OCI-LY3 (cell line): ENCODE measurements at regions not wholly inside any gene's neighbourhood (a gene's known extent, or its start where the extent isn't known, plus 50 kb on each side); places are given as distances from the start of the nearest gene placed in this dataset.

Experiments used
- H2AFZ ChIP-seq: fragments of 200-600, 300-600 bp; shearing (Covaris generic); 2 replicates; pipeline ENCODE4 v1.6.0; 2014; ENCODE audit warnings: antibody characterized with exemption, low read depth, low read length
- H3K27ac ChIP-seq: fragments of 200-600, 300-600 bp; sonication (generic); 2 replicates; pipeline ENCODE4 v1.5.1; 2014; ENCODE audit warnings: mild to moderate bottlenecking, low read length, moderate library complexity, mixed read lengths
- H3K27me3 ChIP-seq: fragments of 200-600, 300-600 bp; sonication (generic); 2 replicates; pipeline ENCODE4 v1.6.1; 2014; ENCODE audit warnings: low read depth, low read length, mixed read lengths
- H3K36me3 ChIP-seq: fragments of 200-600, 300-600 bp; sonication (generic); replicated peaks from 2 replicates; pipeline ENCODE3; 2014; ENCODE audit warnings: low read depth, low read length, mixed read lengths
- H3K4me1 ChIP-seq: fragments of 300-600, 200-600 bp; sonication (generic); 2 replicates; pipeline ENCODE4 v1.6.1; 2014; ENCODE audit warnings: low read length, mixed read lengths
- H3K4me2 ChIP-seq: fragments of 200-600, 300-600 bp; sonication (generic); 2 replicates; pipeline ENCODE4 v1.6.1; 2014; ENCODE audit warnings: low read length, mixed read lengths
- H3K4me3 ChIP-seq: fragments of 300-600, 200-600 bp; sonication (generic); 2 replicates; pipeline ENCODE4 v1.5.1; 2014; ENCODE audit warnings: antibody characterized with exemption, mild to moderate bottlenecking, low read length, moderate library complexity
- H3K79me2 ChIP-seq: fragments of 300-600, 200-600 bp; shearing (Covaris generic); 2 replicates; pipeline ENCODE4 v1.6.1; 2014; ENCODE audit warnings: mild to moderate bottlenecking, low read length, mixed read lengths
- H3K9ac ChIP-seq: fragments of 300-600, 200-600 bp; shearing (Covaris generic); 2 replicates; pipeline ENCODE4 v1.6.0; 2014; ENCODE audit warnings: mild to moderate bottlenecking, low read length, moderate library complexity
- H3K9me3 ChIP-seq: fragments of 200-600, 300-600 bp; shearing (Covaris generic); 2 replicates; pipeline ENCODE4 v1.6.1; 2014; ENCODE audit warnings: low read length, mixed read lengths; ENCODE audit not compliant: insufficient read depth
- H4K20me1 ChIP-seq: fragments of 200-600, 300-600 bp; sonication (generic); 2 replicates; pipeline ENCODE4 v1.6.1; 2016; ENCODE audit warnings: low read length, mixed read lengths; ENCODE audit not compliant: insufficient read depth
- EZH2phosphoT487 ChIP-seq: fragments of 200-600 bp; shearing (Covaris generic); IDR thresholded peaks from 2 replicates; pipeline ENCODE4 v1.6.1; 2018; ENCODE audit warnings: antibody characterized with exemption, mixed run types, low read depth
- TF ChIP-seq, protein P1 (sequence below): fragments of 200-600, 300-600 bp; sonication (generic); IDR thresholded peaks from 2 replicates; pipeline ENCODE4 v1.5.1; 2014; ENCODE audit warnings: antibody characterized with exemption, low read length, low read depth

DNA sequence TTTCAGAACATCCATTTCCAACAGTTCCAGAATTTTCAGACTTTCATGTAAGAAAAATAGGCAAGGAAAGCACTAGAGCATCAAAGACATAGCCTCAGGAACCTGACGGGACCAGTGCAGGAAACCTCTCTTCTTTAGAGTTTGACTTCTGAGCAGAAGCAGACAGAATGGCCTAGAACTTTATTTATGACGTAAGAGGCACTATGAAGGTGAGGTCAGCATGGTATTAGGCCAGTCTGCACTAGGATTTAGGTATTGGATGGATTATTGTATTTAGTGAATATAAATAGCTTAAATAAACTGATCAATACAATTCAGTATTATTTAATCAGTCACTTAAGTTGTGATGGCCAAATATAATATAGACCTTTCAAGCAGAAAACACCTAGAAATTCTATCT, 117.6 kb downstream of the CYRIA start:
- no peak overlapping the region for H3K9ac ChIP-seq

DNA sequence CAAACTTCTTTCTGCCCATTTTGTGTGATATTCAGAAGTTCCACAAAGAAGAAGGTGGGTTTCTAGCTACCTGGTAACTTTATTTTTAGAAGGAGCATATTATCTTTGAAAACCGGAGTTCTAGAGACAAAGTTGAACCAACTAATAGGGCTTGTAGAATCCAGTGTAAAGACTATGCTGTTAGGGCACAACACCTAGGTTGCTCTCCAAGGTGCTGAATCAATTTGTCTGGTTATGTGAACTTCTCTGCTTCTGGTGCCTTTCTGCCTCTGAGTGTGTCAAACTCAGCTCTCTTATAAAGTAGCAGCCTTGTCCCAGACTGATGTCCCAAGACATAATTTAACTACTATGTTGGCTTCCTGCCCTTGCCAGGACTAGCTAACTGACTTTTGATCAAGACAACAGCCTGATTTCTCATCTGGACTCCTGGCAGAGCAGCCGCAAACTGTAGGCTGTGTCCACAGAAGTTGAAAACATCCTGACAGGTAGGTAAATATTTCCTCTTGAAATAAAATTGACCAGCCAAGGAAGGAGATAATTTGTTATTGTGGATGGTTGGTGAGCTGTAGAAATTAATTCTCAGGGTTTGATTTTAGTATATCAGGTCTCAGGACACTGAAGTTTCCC, 119.4 kb downstream of the CYRIA start:
- H3K4me1 ChIP-seq: no peaks in the 10 kb centered on the region
- H3K4me2 ChIP-seq: no peak overlapping the region
- H3K9ac ChIP-seq: no peak overlapping the region
- peaks cover 15% of the 10 kb centered on the region for H3K27me3 ChIP-seq
- no peak overlapping the region for H3K27ac ChIP-seq
- no peak overlapping the region for H3K4me3 ChIP-seq
- H2AFZ ChIP-seq: no peak overlapping the region
- H3K9me3 ChIP-seq: no peaks in the 10 kb centered on the region
- no peaks in the 10 kb centered on the region for H3K79me2 ChIP-seq
- no peaks in the 10 kb centered on the region for H3K36me3 ChIP-seq
- H4K20me1 ChIP-seq: peaks cover 3% of the 10 kb centered on the region; the same call in 1 of the 2 replicates
- TF ChIP-seq, protein P1, sequence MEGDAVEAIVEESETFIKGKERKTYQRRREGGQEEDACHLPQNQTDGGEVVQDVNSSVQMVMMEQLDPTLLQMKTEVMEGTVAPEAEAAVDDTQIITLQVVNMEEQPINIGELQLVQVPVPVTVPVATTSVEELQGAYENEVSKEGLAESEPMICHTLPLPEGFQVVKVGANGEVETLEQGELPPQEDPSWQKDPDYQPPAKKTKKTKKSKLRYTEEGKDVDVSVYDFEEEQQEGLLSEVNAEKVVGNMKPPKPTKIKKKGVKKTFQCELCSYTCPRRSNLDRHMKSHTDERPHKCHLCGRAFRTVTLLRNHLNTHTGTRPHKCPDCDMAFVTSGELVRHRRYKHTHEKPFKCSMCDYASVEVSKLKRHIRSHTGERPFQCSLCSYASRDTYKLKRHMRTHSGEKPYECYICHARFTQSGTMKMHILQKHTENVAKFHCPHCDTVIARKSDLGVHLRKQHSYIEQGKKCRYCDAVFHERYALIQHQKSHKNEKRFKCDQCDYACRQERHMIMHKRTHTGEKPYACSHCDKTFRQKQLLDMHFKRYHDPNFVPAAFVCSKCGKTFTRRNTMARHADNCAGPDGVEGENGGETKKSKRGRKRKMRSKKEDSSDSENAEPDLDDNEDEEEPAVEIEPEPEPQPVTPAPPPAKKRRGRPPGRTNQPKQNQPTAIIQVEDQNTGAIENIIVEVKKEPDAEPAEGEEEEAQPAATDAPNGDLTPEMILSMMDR: no peak
- TF ChIP-seq EZH2phosphoT487: no peak

More for the DNA sequence above, 117.6 kb downstream of the CYRIA start:
- Histone ChIP-seq H3K36me3 (no peaks in the 10 kb centered on the region), H3K9me3 (no peaks in the 10 kb centered on the region), H3K4me2 (no peak overlapping the region), H3K4me1 (no peaks in the 10 kb centered on the region), H3K27me3 (peaks cover 15% of the 10 kb centered on the region), H2AFZ (no peak overlapping the region), H3K79me2 (no peaks in the 10 kb centered on the region), H3K27ac (no peak overlapping the region), H3K4me3 (no peak overlapping the region), H4K20me1 (peaks cover 3% of the 10 kb centered on the region; the same call in 1 of the 2 replicates)
- no peak for TF ChIP-seq EZH2phosphoT487
- TF ChIP-seq, protein P1: no peak

DNA sequence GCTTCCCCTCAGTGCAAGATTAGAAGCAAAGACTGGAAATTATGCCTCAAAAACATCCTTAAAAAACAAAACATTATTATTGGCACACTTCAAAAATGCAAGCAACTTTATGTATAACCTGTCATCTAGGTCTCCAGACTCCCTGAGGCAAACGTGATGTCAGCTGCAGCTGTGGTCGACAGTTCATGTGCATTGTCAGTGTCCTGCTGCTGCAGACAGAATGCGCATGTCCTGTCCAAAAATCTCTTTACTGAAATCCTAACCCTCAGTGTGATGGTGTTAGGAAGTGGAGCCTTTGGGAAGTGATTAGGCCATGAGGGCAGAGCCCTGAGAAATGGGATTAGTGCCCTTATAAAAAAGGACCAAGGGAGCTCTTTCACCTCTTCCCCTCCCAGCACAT, 126.9 kb downstream of the CYRIA start:
- Histone ChIP-seq H3K4me1 (no peaks in the 10 kb centered on the region), H3K27me3 (peaks cover 23% of the 10 kb centered on the region), H3K4me2 (no peak overlapping the region), H3K9me3 (no peaks in the 10 kb centered on the region), H4K20me1 (no peaks in the 10 kb centered on the region), H3K36me3 (no peaks in the 10 kb centered on the region), H3K4me3 (no peak overlapping the region), H3K79me2 (no peaks in the 10 kb centered on the region), H3K9ac (no peak overlapping the region), H3K27ac (no peak overlapping the region), H2AFZ (no peak overlapping the region)
- TF ChIP-seq, protein P1: no peak
- TF ChIP-seq EZH2phosphoT487: no peak

DNA sequence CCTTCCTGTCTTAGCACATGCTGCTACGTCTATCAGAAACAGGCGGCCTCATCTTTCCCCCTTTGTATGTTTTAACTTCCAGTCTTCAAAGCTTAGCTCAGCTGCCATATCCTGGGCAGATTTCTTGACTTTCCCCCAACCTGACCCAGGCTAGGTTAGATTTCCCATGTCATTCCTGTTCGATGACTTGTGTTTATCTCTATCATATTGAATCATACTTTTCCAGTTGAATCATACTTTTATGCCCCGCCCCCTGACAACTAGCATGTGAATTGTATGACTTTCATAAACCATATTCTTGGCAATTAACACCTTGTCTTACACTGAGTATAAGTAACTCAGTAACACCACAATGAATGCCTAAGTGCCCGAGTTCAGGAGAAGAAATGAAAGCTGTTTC, 128.3 kb downstream of the CYRIA start:
- Histone ChIP-seq H3K4me1 (no peaks in the 10 kb centered on the region), H2AFZ (no peak overlapping the region), H3K4me3 (no peak overlapping the region), H3K36me3 (no peaks in the 10 kb centered on the region), H3K9ac (no peak overlapping the region), H3K27me3 (peaks cover 32% of the 10 kb centered on the region), H3K9me3 (no peaks in the 10 kb centered on the region), H3K27ac (no peak overlapping the region), H3K4me2 (no peak overlapping the region), H4K20me1 (no peaks in the 10 kb centered on the region), H3K79me2 (no peaks in the 10 kb centered on the region)
- no peak for TF ChIP-seq EZH2phosphoT487
- TF ChIP-seq, protein P1: no peak
